IPS-18a (cell line): ENCODE measurements at regions not wholly inside any gene's neighbourhood (a gene's known extent, or its start where the extent isn't known, plus 50 kb on each side); places are given as distances from the start of the nearest gene placed in this dataset.

Source experiments
- H3K27ac ChIP-seq: one replicate; pipeline ENCODE4 v1.5.1; 2013; ENCODE audit warnings: low read length
- H3K27me3 ChIP-seq: one replicate; pipeline ENCODE4 v1.6.1; 2013; ENCODE audit warnings: mild to moderate bottlenecking, low read length; ENCODE audit not compliant: control insufficient read depth, insufficient read depth
- H3K36me3 ChIP-seq: one replicate; pipeline ENCODE4 v1.6.1; 2013; ENCODE audit warnings: low read depth, low read length; ENCODE audit not compliant: control insufficient read depth
- H3K4me1 ChIP-seq: one replicate; pipeline ENCODE4 v1.6.1; 2013; ENCODE audit warnings: low read depth, low read length; ENCODE audit not compliant: control insufficient read depth
- H3K4me3 ChIP-seq: one replicate; pipeline ENCODE4 v1.5.1; 2013; ENCODE audit warnings: low read length
- H3K9ac ChIP-seq: one replicate; pipeline ENCODE4 v1.6.1; 2013; ENCODE audit warnings: mild to moderate bottlenecking, low read length, moderate library complexity
- H3K9me3 ChIP-seq: one replicate; pipeline ENCODE4 v1.6.1; 2013; ENCODE audit warnings: low read depth, low read length; ENCODE audit not compliant: control insufficient read depth

- Histone ChIP-seq H3K27me3 (no peaks in the 10 kb centered on the region), H3K9ac (no peak overlapping the region), H3K9me3 (no peaks in the 10 kb centered on the region), H3K4me3 (no peak overlapping the region), H3K4me1 (no peaks in the 10 kb centered on the region), H3K36me3 (no peaks in the 10 kb centered on the region), H3K27ac (no peak overlapping the region)
Observed at GRCh38 chr3:182575941-182576340, 217.4 kb upstream of the ATP11B start.

- no peak overlapping the region for H3K9ac ChIP-seq
- no peak overlapping the region for H3K27ac ChIP-seq
- no peaks in the 10 kb centered on the region for H3K36me3 ChIP-seq
- H3K4me1 ChIP-seq, result no peaks in the 10 kb centered on the region
- no peaks in the 10 kb centered on the region for H3K27me3 ChIP-seq
- no peak overlapping the region for H3K4me3 ChIP-seq
- no peaks in the 10 kb centered on the region for H3K9me3 ChIP-seq
Observed at GRCh38 chr3:182583545-182583944, 209.8 kb upstream of the ATP11B start.

GRCh38 chr3:182585532-182586150, 207.7 kb upstream of the ATP11B start:
- Histone ChIP-seq H3K9me3 (no peaks in the 10 kb centered on the region), H3K4me3 (no peak overlapping the region), H3K4me1 (no peaks in the 10 kb centered on the region), H3K9ac (no peak overlapping the region), H3K27ac (no peak overlapping the region), H3K36me3 (no peaks in the 10 kb centered on the region), H3K27me3 (no peaks in the 10 kb centered on the region)

GRCh38 chr3:182592747-182593146, 200.6 kb upstream of the ATP11B start:
- Histone ChIP-seq H3K4me3 (no peak overlapping the region), H3K4me1 (no peaks in the 10 kb centered on the region), H3K9me3 (no peaks in the 10 kb centered on the region), H3K36me3 (no peaks in the 10 kb centered on the region), H3K27ac (no peak overlapping the region), H3K27me3 (no peaks in the 10 kb centered on the region), H3K9ac (no peak overlapping the region)

GRCh38 chr3:182596676-182597410, 196.5 kb upstream of the ATP11B start:
- H3K4me1 ChIP-seq, result no peaks in the 10 kb centered on the region
- H3K4me3 ChIP-seq, result no peak overlapping the region
- no peaks in the 10 kb centered on the region for H3K36me3 ChIP-seq
- H3K9ac ChIP-seq, result no peak overlapping the region
- H3K27ac ChIP-seq, result no peak overlapping the region
- no peaks in the 10 kb centered on the region for H3K9me3 ChIP-seq
- no peaks in the 10 kb centered on the region for H3K27me3 ChIP-seq

- Histone ChIP-seq H3K9me3 (no peaks in the 10 kb centered on the region), H3K9ac (no peak overlapping the region), H3K27me3 (no peaks in the 10 kb centered on the region), H3K4me3 (no peak overlapping the region), H3K27ac (no peak overlapping the region), H3K36me3 (no peaks in the 10 kb centered on the region), H3K4me1 (no peaks in the 10 kb centered on the region)
Observed at GRCh38 chr3:182597621-182598041, 195.7 kb upstream of the ATP11B start.

GRCh38 chr3:182601597-182601996, 191.7 kb upstream of the ATP11B start:
- no peak overlapping the region for H3K4me3 ChIP-seq
- H3K27me3 ChIP-seq, result no peaks in the 10 kb centered on the region
- no peak overlapping the region for H3K27ac ChIP-seq
- H3K9ac ChIP-seq, result no peak overlapping the region
- H3K36me3 ChIP-seq, result no peaks in the 10 kb centered on the region
- H3K4me1 ChIP-seq, result no peaks in the 10 kb centered on the region
- no peaks in the 10 kb centered on the region for H3K9me3 ChIP-seq

GRCh38 chr3:182603501-182603900, 189.8 kb upstream of the ATP11B start:
- Histone ChIP-seq H3K4me3 (no peak overlapping the region), H3K9me3 (no peaks in the 10 kb centered on the region), H3K9ac (no peak overlapping the region), H3K27ac (no peak overlapping the region), H3K36me3 (no peaks in the 10 kb centered on the region), H3K27me3 (no peaks in the 10 kb centered on the region), H3K4me1 (no peaks in the 10 kb centered on the region)

GRCh38 chr3:182605882-182606611, 187.3 kb upstream of the ATP11B start:
- Histone ChIP-seq H3K27ac (no peak overlapping the region), H3K9me3 (no peaks in the 10 kb centered on the region), H3K9ac (no peak overlapping the region), H3K4me3 (no peak overlapping the region), H3K36me3 (no peaks in the 10 kb centered on the region), H3K27me3 (no peaks in the 10 kb centered on the region), H3K4me1 (peaks cover 3% of the 10 kb centered on the region)

- no peaks in the 10 kb centered on the region for H3K9me3 ChIP-seq
- no peak overlapping the region for H3K27ac ChIP-seq
- H3K4me3 ChIP-seq, result no peak overlapping the region
- H3K9ac ChIP-seq, result no peak overlapping the region
- H3K27me3 ChIP-seq, result no peaks in the 10 kb centered on the region
- no peaks in the 10 kb centered on the region for H3K36me3 ChIP-seq
- H3K4me1 ChIP-seq, result peaks cover 3% of the 10 kb centered on the region
Observed at GRCh38 chr3:182606905-182607504, 186.3 kb upstream of the ATP11B start.

- Histone ChIP-seq H3K27me3 (no peaks in the 10 kb centered on the region), H3K36me3 (no peaks in the 10 kb centered on the region), H3K9me3 (no peaks in the 10 kb centered on the region), H3K4me1 (peaks cover 3% of the 10 kb centered on the region), H3K9ac (no peak overlapping the region), H3K4me3 (no peak overlapping the region), H3K27ac (no peak overlapping the region)
Observed at GRCh38 chr3:182608832-182609231, 184.5 kb upstream of the ATP11B start.
